Endothelial cell (in vitro differentiated cells): ENCODE measurements at regions not wholly inside any gene's neighbourhood (a gene's known extent, or its start where the extent isn't known, plus 50 kb on each side); places are given as distances from the start of the nearest gene placed in this dataset.

Experiments
- DNase-seq: peaks from one replicate; pipeline ENCODE4 v3.0.0; 2021; ENCODE audit warnings: low spot score
- H3K27ac Mint-ChIP-seq: one replicate; pipeline ENCODE4 v1.8.0; 2021; ENCODE audit warnings: mixed read lengths, inconsistent platforms; ENCODE audit not compliant: unreplicated experiment
- H3K27me3 Mint-ChIP-seq: one replicate; pipeline ENCODE4 v1.8.0; 2021; ENCODE audit warnings: mild to moderate bottlenecking, moderate library complexity, mixed read lengths, inconsistent platforms; ENCODE audit not compliant: unreplicated experiment
- H3K36me3 Mint-ChIP-seq: one replicate; pipeline ENCODE4 v1.8.0; 2021; ENCODE audit warnings: mild to moderate bottlenecking, low read depth, mixed read lengths, inconsistent platforms; ENCODE audit not compliant: unreplicated experiment
- H3K4me1 Mint-ChIP-seq: one replicate; pipeline ENCODE4 v1.8.0; 2021; ENCODE audit warnings: mild to moderate bottlenecking, mixed read lengths, inconsistent platforms; ENCODE audit not compliant: unreplicated experiment
- H3K4me3 Mint-ChIP-seq: one replicate; pipeline ENCODE4 v1.8.0; 2021; ENCODE audit warnings: mild to moderate bottlenecking, mixed read lengths, inconsistent platforms; ENCODE audit not compliant: unreplicated experiment
- H3K9me3 Mint-ChIP-seq: one replicate; pipeline ENCODE4 v1.8.0; 2021; ENCODE audit warnings: mixed read lengths, inconsistent platforms; ENCODE audit not compliant: unreplicated experiment
- CTCF ChIP-seq: fragments of 200-600 bp; sonication (generic); IDR thresholded peaks from one replicate; pipeline ENCODE4 v1.5.0; 2021; ENCODE audit warnings: antibody characterized with exemption; ENCODE audit not compliant: unreplicated experiment

GRCh38 chr2:39991298-39991697, 212.2 kb upstream of the THUMPD2 start:
- H3K4me1 Mint-ChIP-seq = no peaks in the 10 kb centered on the region
- no peak for DNase-seq
- no peaks in the 10 kb centered on the region for H3K9me3 Mint-ChIP-seq
- H3K27me3 Mint-ChIP-seq = no peaks in the 10 kb centered on the region
- H3K27ac Mint-ChIP-seq = no peak overlapping the region
- TF ChIP-seq CTCF = no peak
- no peaks in the 10 kb centered on the region for H3K36me3 Mint-ChIP-seq
- H3K4me3 Mint-ChIP-seq = no peak overlapping the region

GRCh38 chr2:39990335-39990900, 211.4 kb upstream of the THUMPD2 start:
- Mint-ChIP-seq H3K27me3 (no peaks in the 10 kb centered on the region), H3K4me3 (no peak overlapping the region), H3K36me3 (peaks cover 3% of the 10 kb centered on the region), H3K9me3 (peaks cover 4% of the 10 kb centered on the region), H3K27ac (no peak overlapping the region), H3K4me1 (no peaks in the 10 kb centered on the region)
- DNase-seq = no peak
- TF ChIP-seq CTCF = no peak

- TF ChIP-seq CTCF = no peak
- H3K9me3 Mint-ChIP-seq = peaks cover 4% of the 10 kb centered on the region
- H3K4me1 Mint-ChIP-seq = no peaks in the 10 kb centered on the region
- H3K27me3 Mint-ChIP-seq = no peaks in the 10 kb centered on the region
- no peak overlapping the region for H3K4me3 Mint-ChIP-seq
- no peak for DNase-seq
- peaks cover 3% of the 10 kb centered on the region for H3K36me3 Mint-ChIP-seq
- H3K27ac Mint-ChIP-seq = no peak overlapping the region
Observed at GRCh38 chr2:39989888-39990287, 210.8 kb upstream of the THUMPD2 start.

- Mint-ChIP-seq H3K27me3 (peaks cover 3% of the 10 kb centered on the region), H3K4me1 (no peaks in the 10 kb centered on the region), H3K4me3 (no peak overlapping the region), H3K36me3 (peaks cover 3% of the 10 kb centered on the region), H3K9me3 (peaks cover 4% of the 10 kb centered on the region), H3K27ac (no peak overlapping the region)
- TF ChIP-seq CTCF = no peak
- DNase-seq = no peak
Observed at GRCh38 chr2:39981883-39982311, 202.8 kb upstream of the THUMPD2 start.

- H3K27ac Mint-ChIP-seq = no peak overlapping the region
- no peaks in the 10 kb centered on the region for H3K4me1 Mint-ChIP-seq
- no peak for TF ChIP-seq CTCF
- no peaks in the 10 kb centered on the region for H3K9me3 Mint-ChIP-seq
- H3K27me3 Mint-ChIP-seq = peaks cover 2% of the 10 kb centered on the region
- no peak for DNase-seq
- H3K4me3 Mint-ChIP-seq = no peak overlapping the region
- no peaks in the 10 kb centered on the region for H3K36me3 Mint-ChIP-seq
Observed at GRCh38 chr2:39975476-39976020, 196.5 kb upstream of the THUMPD2 start.
